HEK293T (cell line): ENCODE measurements at regions not wholly inside any gene's neighbourhood (a gene's known extent, or its start where the extent isn't known, plus 50 kb on each side); places are given as distances from the start of the nearest gene placed in this dataset.

Source experiments
- BHLHE40 ChIP-seq: fragments of 450-650 bp; IDR thresholded peaks from 2 replicates; pipeline ENCODE4 v1.6.1; 2016; ENCODE audit warnings: mild to moderate bottlenecking, moderate library complexity, borderline replicate concordance
- ELF4 ChIP-seq: fragments of 450-650 bp; IDR thresholded peaks from 2 replicates; pipeline ENCODE4 v1.6.1; 2017; ENCODE audit warnings: antibody characterized with exemption
- FOXK2 ChIP-seq: fragments of 450-650 bp; IDR thresholded peaks from 2 replicates; pipeline ENCODE4 v1.6.1; 2016; ENCODE audit warnings: mild to moderate bottlenecking
- FOXM1 ChIP-seq: fragments of 450-650 bp; IDR thresholded peaks from 2 replicates; pipeline ENCODE4 v1.6.1; 2017; ENCODE audit warnings: mild to moderate bottlenecking, borderline replicate concordance
- LEF1 ChIP-seq: fragments of 450-650 bp; IDR thresholded peaks from 2 replicates; pipeline ENCODE4 v1.6.1; 2017; ENCODE audit warnings: mild to moderate bottlenecking, borderline replicate concordance
- SP1 ChIP-seq: fragments of 450-650 bp; IDR thresholded peaks from 2 replicates; pipeline ENCODE4 v1.6.1; 2017
- SUZ12 ChIP-seq: fragments of 450-650 bp; IDR thresholded peaks from 2 replicates; pipeline ENCODE4 v1.6.1; 2016; ENCODE audit warnings: mild to moderate bottlenecking
- ZNF384 ChIP-seq: fragments of 450-650 bp; IDR thresholded peaks from 2 replicates; pipeline ENCODE4 v1.6.1; 2016

GRCh38 chr16:52238710-52239109 is 308.2 kb downstream of the TOX3 start:
- no peak for TF ChIP-seq BHLHE40
- TF ChIP-seq ZNF384, result no peak
- no peak for TF ChIP-seq LEF1
- TF ChIP-seq ELF4, result no peak
- TF ChIP-seq FOXK2, result no peak
- no peak for TF ChIP-seq SUZ12
- TF ChIP-seq SP1, result no peak
- TF ChIP-seq FOXM1, result no peak
